HuH-7.5 (cell line): ENCODE measurements at regions not wholly inside any gene's neighbourhood (a gene's known extent, or its start where the extent isn't known, plus 50 kb on each side); places are given as distances from the start of the nearest gene placed in this dataset.
A peak's percentile ranks its signal among the peaks of the same experiment; 100 is the strongest.
"Not testable (repeated sequence)": the region's sequence is repeated elsewhere in the genome, so short reads cannot be mapped to it uniquely, and the experiment has no call there.

Source experiments
- DNase-seq: peaks from one replicate; pipeline ENCODE4 v3.0.0; 2011; ENCODE audit warnings: low spot score

DNA sequence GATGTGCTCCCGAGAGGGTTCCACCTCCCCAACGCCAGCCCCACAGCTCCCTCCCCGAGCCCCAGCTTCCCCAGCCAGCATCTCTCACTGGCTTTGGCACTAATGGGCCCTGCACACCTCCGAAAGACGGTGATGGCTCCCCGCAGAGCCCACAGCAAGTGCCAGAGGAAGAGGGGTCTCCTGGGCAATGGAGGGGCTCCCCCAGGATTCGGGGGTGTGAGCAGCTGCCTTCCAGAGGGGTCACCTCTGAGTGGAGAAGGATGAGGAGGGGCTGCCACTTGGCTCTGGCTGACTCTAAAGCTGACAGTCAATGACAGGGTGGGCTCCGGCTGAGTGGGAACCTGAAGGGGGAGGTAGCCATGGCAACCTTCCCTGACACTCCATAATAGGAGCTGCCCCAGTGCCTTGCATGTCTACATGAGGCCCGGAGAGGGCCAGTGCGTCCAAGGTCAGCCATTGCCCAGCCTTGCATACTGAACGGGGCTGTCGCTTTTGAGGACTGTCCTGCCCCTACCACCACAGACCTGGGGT lies 98.6 kb upstream of the SYT13 start:
- DNase-seq = no peak

GRCh38 chr11:45384016-45384415 lies 97.9 kb upstream of the SYT13 start:
- no peak for DNase-seq

DNA sequence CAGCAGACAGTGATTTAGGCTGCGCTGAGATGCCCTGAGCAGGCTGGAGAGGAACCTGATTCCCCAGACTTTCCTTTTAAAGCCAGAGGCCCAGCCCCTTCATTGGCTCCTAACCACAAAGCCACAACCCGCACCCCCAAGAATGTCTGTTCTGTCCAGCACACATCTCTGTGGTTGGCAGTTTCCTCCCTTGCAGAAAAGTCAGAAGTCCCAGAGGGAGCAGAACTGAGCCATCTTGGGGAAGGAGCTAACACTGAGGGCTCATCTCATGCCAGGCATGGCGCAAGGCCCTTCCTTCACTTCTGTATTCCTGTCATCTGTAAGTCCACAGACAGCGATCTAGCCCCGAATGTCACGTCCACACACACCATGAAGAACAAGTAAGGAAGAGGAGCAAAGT lies 97.1 kb upstream of the SYT13 start:
- no peak for DNase-seq

GRCh38 chr11:45382133-45382878 lies 96.2 kb upstream of the SYT13 start:
- no peak for DNase-seq

GRCh38 chr11:45379162-45379863 lies 93.2 kb upstream of the SYT13 start:
- DNase-seq = no peak

GRCh38 chr11:45378516-45378915 lies 92.4 kb upstream of the SYT13 start:
- DNase-seq = no peak

DNA sequence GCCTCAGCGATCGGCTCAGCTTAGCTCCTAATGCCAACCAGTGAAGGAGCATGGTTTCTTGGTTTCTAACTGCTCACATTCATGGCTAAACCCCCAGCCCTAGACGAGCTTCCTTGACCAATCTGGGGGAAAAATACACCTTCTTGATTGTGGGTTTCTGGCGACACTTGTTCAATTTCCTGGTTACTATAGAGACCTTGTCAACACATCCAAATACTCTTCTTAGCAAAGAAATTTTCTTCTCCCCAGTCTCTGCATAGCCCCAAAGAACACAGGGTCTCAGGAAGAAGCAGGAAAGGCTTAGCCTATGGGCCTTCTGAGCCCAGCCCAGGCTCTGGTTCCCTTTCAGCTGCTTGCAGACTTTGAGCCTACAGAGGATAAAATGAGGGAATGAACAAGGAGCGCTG lies 88.5 kb upstream of the SYT13 start:
- DNase-seq = no peak

GRCh38 chr11:45374130-45374529 lies 88.0 kb upstream of the SYT13 start:
- DNase-seq = no peak

- no peak for DNase-seq
These were observed 87.4 kb upstream of the SYT13 start for GRCh38 chr11:45373506-45374035.

DNA sequence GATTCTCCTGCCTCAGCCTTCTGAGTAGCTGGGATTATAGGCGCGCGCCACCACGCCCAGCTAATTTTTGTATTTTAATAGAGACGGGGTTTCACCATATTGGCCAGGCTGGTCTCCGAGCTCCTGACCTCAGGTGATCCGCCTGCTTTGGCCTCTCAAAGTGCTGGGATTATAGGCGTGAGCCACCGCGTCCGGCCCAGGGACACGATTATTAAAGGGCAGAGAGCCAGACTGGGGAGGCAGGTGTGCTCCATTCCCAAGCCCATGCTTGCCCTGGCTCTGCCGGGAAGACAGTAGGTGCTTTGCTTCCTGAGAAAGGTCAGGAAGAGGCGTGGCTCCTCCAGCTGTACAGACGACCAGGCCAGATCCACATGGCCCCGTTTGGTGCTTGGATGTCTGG lies 86.3 kb upstream of the SYT13 start:
- DNase-seq = not testable (repeated sequence)

- DNase-seq = peak; percentile 67
These were observed 85.3 kb upstream of the SYT13 start for GRCh38 chr11:45371251-45372115.

GRCh38 chr11:45369313-45369712 lies 83.2 kb upstream of the SYT13 start:
- no peak for DNase-seq

DNA sequence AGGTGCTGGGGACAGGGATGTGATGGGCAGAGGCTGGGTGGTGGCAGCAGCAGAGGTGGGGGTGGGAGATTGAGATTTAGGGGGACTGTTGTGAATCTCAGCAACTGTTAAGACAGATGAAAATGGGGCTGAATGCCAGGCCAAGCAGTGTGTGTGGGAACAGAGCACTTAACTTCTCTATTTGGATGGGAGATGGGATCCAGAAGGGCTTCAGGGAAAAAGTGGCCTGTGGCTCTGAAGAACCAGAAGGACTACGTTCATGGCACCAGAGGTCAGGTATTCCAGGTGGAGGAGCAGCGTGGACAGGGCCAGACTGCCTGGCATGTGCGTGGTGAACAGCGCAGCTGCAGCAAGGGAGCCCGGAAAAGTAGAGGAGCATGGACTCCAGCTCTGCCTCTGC lies 82.6 kb upstream of the SYT13 start:
- no peak for DNase-seq

DNA sequence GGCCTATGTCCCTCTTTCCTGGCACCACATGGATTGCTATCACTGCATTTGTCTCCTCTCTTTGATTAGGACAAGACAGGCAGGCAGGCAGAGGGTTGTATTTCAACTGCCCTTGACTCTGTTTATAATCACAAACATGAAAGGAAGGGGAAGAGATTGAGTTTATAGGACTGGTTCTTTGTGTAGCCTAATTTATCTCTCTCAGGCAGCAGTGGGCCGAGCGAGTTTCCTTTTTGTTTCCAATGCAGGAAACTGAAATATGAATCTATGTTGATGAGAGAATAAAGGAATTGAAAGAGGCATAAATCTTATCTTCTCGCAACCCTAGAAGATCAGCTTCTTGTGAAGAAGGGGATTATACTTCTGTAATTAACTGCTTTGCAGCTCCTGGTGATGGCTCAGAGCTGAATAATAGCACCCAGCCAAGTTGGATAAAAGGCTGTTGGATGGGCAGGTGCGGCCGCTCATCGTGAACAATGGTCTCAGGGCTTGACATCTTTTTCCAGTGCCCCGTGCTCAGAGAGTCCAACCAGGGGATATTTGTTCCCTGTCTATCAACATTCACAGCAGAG lies 80.6 kb upstream of the SYT13 start:
- DNase-seq = no peak

- no peak for DNase-seq
These were observed 79.9 kb upstream of the SYT13 start for GRCh38 chr11:45365961-45366618.

DNA sequence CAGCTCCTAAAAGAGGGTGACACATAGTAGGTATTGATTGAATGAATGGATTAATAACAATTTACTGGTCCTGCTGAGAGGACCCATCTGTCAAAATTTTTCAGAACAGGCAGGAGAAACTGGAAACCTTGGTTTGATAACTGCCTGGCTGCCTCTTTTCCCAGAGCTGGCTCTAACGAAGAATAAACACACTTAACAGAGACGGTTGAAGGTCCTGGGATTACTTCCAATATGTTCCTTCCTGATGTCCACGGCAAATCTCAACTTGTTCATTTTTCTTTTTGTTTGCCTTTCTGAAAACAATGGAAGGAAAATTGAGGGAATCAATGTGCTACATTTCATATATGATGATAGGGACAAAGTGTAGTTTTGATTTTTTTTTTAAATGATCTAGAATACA lies 76.5 kb upstream of the SYT13 start:
- no peak for DNase-seq

DNA sequence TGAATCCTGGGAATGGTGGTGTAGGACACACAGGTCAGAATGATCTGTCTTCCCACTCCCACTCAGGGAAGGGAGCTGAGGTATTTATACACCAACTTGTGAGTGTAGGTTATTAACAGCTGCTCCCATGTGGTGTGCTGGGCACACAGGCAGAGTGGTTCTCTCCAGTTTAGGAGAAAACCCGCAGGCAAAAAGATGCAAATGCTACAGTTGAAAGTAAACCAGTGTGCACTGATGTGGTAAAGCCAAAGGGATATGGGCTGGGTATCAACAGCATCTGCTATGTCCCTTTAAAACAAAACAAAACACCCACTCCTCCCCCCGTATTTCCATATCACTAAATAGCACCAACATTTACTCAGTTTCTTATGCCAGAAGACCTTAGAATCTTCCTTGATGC lies 75.4 kb upstream of the SYT13 start:
- no peak for DNase-seq

DNA sequence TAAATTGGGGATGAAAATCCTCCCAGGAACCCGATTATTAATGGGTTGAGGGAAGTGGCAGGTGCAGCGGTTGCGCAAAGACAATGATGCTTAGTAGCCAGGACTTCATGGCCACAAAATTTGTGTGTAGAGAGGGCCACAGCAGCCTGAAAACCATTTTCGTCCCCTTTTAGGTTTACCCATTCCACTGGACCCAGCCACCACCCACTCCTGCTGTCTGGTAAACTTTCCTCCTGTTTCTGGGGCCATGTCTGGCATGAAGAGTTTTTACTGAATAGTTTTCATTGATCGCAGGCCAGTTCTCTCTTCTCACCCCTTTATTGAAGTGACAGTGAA lies 69.5 kb upstream of the SYT13 start:
- no peak for DNase-seq

DNA sequence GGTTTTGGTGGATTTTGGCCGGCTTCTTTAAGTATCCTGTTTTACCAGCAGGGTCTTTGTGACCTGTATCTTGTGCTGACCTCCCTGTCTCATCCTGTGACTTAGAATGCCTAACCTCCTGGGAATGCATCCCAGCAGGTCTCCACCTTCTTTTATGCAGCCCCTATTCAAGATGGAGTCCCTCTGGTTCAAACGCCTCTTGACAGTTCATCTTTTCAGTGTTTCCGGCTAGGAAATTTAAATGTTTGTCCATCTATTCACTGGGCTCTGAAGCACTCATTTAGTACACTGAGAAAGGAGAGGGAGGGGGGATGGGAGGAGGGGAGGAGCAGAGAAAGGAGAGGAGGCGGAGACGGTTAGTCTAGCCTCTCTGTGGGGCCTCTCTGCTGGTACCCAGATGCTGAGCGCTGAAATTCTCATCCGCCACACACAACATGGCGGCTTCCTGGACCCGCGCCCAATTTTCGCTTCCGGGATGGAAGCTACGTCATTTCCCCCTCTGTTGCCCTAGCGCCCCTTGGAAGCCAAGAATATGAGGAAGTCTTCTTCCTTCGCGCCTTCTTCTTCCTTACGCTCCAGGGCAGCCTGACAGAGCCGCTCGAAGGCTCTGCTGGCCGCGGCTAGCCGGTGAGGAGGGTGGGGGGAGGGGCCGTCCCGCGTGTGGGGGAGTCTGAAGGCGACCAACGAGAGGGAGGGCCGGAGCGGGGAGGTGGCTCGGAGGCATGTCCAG lies 69.0 kb upstream of the SYT13 start:
- DNase-seq = no peak

- no peak for DNase-seq
These were observed 62.6 kb upstream of the SYT13 start for GRCh38 chr11:45348729-45349128.
